ENCODE measurements at regions not wholly inside any gene's neighbourhood (a gene's known extent, or its start where the extent isn't known, plus 50 kb on each side); places are given as distances from the start of the nearest gene placed in this dataset.

GRCh38 chr11:90556026-90556425, 333.2 kb upstream of the CHORDC1 start:
- Histone ChIP-seq H3K27me3 (ENCODE audit: insufficient read depth, low read depth) (no peaks in the 10 kb centered on the region), H4K20me1 (ENCODE audit: insufficient read depth) (no peaks in the 10 kb centered on the region), H3K36me3 (ENCODE audit: insufficient read depth) (no peaks in the 10 kb centered on the region), H3K4me1 (ENCODE audit: low read depth, poor library complexity, severe bottlenecking) (no peaks in the 10 kb centered on the region), H3K27ac (no peak overlapping the region), H2AFZ (ENCODE audit: low read depth) (no peak overlapping the region), H3K4me3 (IDR thresholded peaks at IDR 0.05; ENCODE audit: insufficient read depth, low read depth, low read length) (no peak overlapping the region), H3K9ac (no peak overlapping the region), H3K79me2 (ENCODE audit: insufficient read depth, low read depth) (no peaks in the 10 kb centered on the region), H3K4me2 (no peak overlapping the region)
- no peak for TF ChIP-seq CTCF (conservative IDR thresholded peaks at IDR 0.05; ENCODE audit: low read depth, low read length)

- H4K20me1 ChIP-seq (ENCODE audit: insufficient read depth): no peaks in the 10 kb centered on the region
- TF ChIP-seq CTCF (conservative IDR thresholded peaks at IDR 0.05; ENCODE audit: low read depth, low read length): no peak
- H3K27me3 ChIP-seq (ENCODE audit: insufficient read depth, low read depth): no peaks in the 10 kb centered on the region
- H3K9ac ChIP-seq: no peak overlapping the region
- no peaks in the 10 kb centered on the region for H3K4me1 ChIP-seq (ENCODE audit: low read depth, poor library complexity, severe bottlenecking)
- no peak overlapping the region for H3K4me2 ChIP-seq
- no peaks in the 10 kb centered on the region for H3K79me2 ChIP-seq (ENCODE audit: insufficient read depth, low read depth)
- no peak overlapping the region for H3K4me3 ChIP-seq (IDR thresholded peaks at IDR 0.05; ENCODE audit: insufficient read depth, low read depth, low read length)
- no peak overlapping the region for H2AFZ ChIP-seq (ENCODE audit: low read depth)
- H3K36me3 ChIP-seq (ENCODE audit: insufficient read depth): no peaks in the 10 kb centered on the region
- H3K27ac ChIP-seq: no peak overlapping the region
Observed at GRCh38 chr11:90555477-90555876, 332.6 kb upstream of the CHORDC1 start.

GRCh38 chr11:90542092-90542491, 319.2 kb upstream of the CHORDC1 start:
- no peak for TF ChIP-seq CTCF (conservative IDR thresholded peaks at IDR 0.05; ENCODE audit: low read depth, low read length)
- Histone ChIP-seq H3K9ac (no peak overlapping the region), H2AFZ (ENCODE audit: low read depth) (no peak overlapping the region), H3K4me3 (IDR thresholded peaks at IDR 0.05; ENCODE audit: insufficient read depth, low read depth, low read length) (no peak overlapping the region), H3K36me3 (ENCODE audit: insufficient read depth) (no peaks in the 10 kb centered on the region), H3K4me1 (ENCODE audit: low read depth, poor library complexity, severe bottlenecking) (no peaks in the 10 kb centered on the region), H4K20me1 (ENCODE audit: insufficient read depth) (no peaks in the 10 kb centered on the region), H3K4me2 (no peak overlapping the region), H3K79me2 (ENCODE audit: insufficient read depth, low read depth) (no peaks in the 10 kb centered on the region), H3K27me3 (ENCODE audit: insufficient read depth, low read depth) (no peaks in the 10 kb centered on the region), H3K27ac (no peak overlapping the region)

- no peak overlapping the region for H3K9ac ChIP-seq
Observed at GRCh38 chr11:90536301-90536700, 313.5 kb upstream of the CHORDC1 start.

More at GRCh38 chr11:90536301-90536700, 313.5 kb upstream of the CHORDC1 start:
- H3K27ac ChIP-seq: no peak overlapping the region
- H3K4me2 ChIP-seq: no peak overlapping the region
- no peaks in the 10 kb centered on the region for H3K27me3 ChIP-seq (ENCODE audit: insufficient read depth, low read depth)
- H3K36me3 ChIP-seq (ENCODE audit: insufficient read depth): no peaks in the 10 kb centered on the region
- H2AFZ ChIP-seq (ENCODE audit: low read depth): no peak overlapping the region
- no peaks in the 10 kb centered on the region for H4K20me1 ChIP-seq (ENCODE audit: insufficient read depth)
- TF ChIP-seq CTCF (conservative IDR thresholded peaks at IDR 0.05; ENCODE audit: low read depth, low read length): no peak
- H3K4me1 ChIP-seq (ENCODE audit: low read depth, poor library complexity, severe bottlenecking): no peaks in the 10 kb centered on the region
- H3K4me3 ChIP-seq (IDR thresholded peaks at IDR 0.05; ENCODE audit: insufficient read depth, low read depth, low read length): no peak overlapping the region
- H3K79me2 ChIP-seq (ENCODE audit: insufficient read depth, low read depth): no peaks in the 10 kb centered on the region
